B cell (primary cell): ENCODE measurements at regions not wholly inside any gene's neighbourhood (a gene's known extent, or its start where the extent isn't known, plus 50 kb on each side); places are given as distances from the start of the nearest gene placed in this dataset.

ENCODE experiments used
- ATAC-seq: fragments of 200-7000 bp; cut with Tn5 transposase; one replicate; pipeline ENCODE4 v1.10.0; 2021; ENCODE audit warnings: low read depth, mild to moderate bottlenecking, moderate number of reproducible peaks, moderate library complexity
- CTCF ChIA-PET: fragments of 350-600 bp; sonication (Branson Sonifier 250); formaldehyde crosslinking; loops from one replicate; lab custom pipeline; 2021; ENCODE audit warnings: antibody characterized with exemption, inconsistent platforms; lab: Charles Lee
- POLR2A ChIA-PET: fragments of 350-600 bp; sonication (Branson Sonifier 250); formaldehyde crosslinking; loops from one replicate; lab custom pipeline; 2021; ENCODE audit warnings: antibody characterized with exemption; lab: Charles Lee
- DNase-seq: peaks from one replicate; pipeline ENCODE4 v3.0.0; 2013
- H2AFZ ChIP-seq: 2 replicates; pipeline ENCODE4 v1.6.1; 2012; ENCODE audit warnings: mild to moderate bottlenecking, low read depth, low read length; ENCODE audit not compliant: insufficient read depth, poor library complexity, severe bottlenecking
- H3K27ac ChIP-seq, 2 donors: 1 replicate in 1 of 2; 2 replicates in 1 of 2; pipeline ENCODE4 v1.5.1; 2012 to 2013; ENCODE audit warnings: low read length in 2 of 2, mild to moderate bottlenecking in 2 of 2, moderate library complexity in 1 of 2
- H3K27me3 ChIP-seq, 4 experiments: fragments of 200-600 bp in 1 of 4; sonication (generic) in 1 of 4; replicated peaks in 1 of 4; 1 replicate in 2 of 4; 2 replicates in 2 of 4; pipeline versions ENCODE4 v1.6.1 to v1.7.0; 2013 to 2016; ENCODE audit warnings: low read length in 3 of 4, mild to moderate bottlenecking in 2 of 4, mixed read lengths in 1 of 4, moderate library complexity in 1 of 4; ENCODE audit not compliant: insufficient read depth in 4 of 4, control insufficient read depth in 3 of 4; ENCODE audit errors: control extremely low read depth in 1 of 4
- H3K36me3 ChIP-seq, 2 experiments: replicated peaks in 1 of 2; 1 replicate in 1 of 2; 2 replicates in 1 of 2; pipeline versions ENCODE4 v1.6.1 to v1.7.1; 2013; ENCODE audit warnings: low read length in 1 of 2; ENCODE audit not compliant: insufficient read depth in 2 of 2, control insufficient read depth in 1 of 2; ENCODE audit errors: control extremely low read depth in 1 of 2, extremely low read depth in 1 of 2
- H3K4me1 ChIP-seq, 2 donors: fragments of 200-600 bp in 1 of 2; sonication (generic) in 1 of 2; 1 replicate in 1 of 2; 2 replicates in 1 of 2; pipeline versions ENCODE4 v1.5.1 to v1.6.1; 2013 to 2017; ENCODE audit warnings: low read length in 2 of 2; ENCODE audit not compliant: control insufficient read depth in 2 of 2, insufficient read depth in 2 of 2
- H3K4me2 ChIP-seq: replicated peaks from 2 replicates; pipeline ENCODE3; 2012; ENCODE audit warnings: mild to moderate bottlenecking, low read depth, low read length; ENCODE audit not compliant: poor library complexity, severe bottlenecking
- H3K4me3 ChIP-seq, 5 experiments: fragments of 200-600 bp in 1 of 5; sonication (generic) in 1 of 5; 1 replicate in 3 of 5; 2 replicates in 2 of 5; pipeline versions ENCODE4 v1.5.1 to v1.7.0; 2011 to 2016; ENCODE audit warnings: low read length in 4 of 5, mild to moderate bottlenecking in 4 of 5, low read depth in 2 of 5, control low read depth in 1 of 5, moderate library complexity in 1 of 5; ENCODE audit not compliant: insufficient read depth in 1 of 5; ENCODE audit errors: control extremely low read depth in 1 of 5, extremely low read depth in 1 of 5
- H3K79me2 ChIP-seq: fragments of 200-600 bp; sonication (generic); one replicate; pipeline ENCODE4 v1.6.0; 2016; ENCODE audit warnings: low read length; ENCODE audit not compliant: control insufficient read depth, insufficient read depth
- H3K9ac ChIP-seq: fragments of 200-600 bp; sonication (generic); 2 replicates; pipeline ENCODE4 v1.6.1; 2017; ENCODE audit warnings: mild to moderate bottlenecking, low read length, moderate library complexity
- H3K9me3 ChIP-seq, 3 donors: one replicate each; pipeline versions ENCODE4 v1.6.1 to v1.7.1; 2013; ENCODE audit warnings: low read length in 2 of 3; ENCODE audit not compliant: control insufficient read depth in 2 of 3, insufficient read depth in 1 of 3; ENCODE audit errors: control extremely low read depth in 1 of 3
- H4K20me1 ChIP-seq: 2 replicates; pipeline ENCODE4 v1.6.0; 2012; ENCODE audit warnings: mild to moderate bottlenecking, low read length; ENCODE audit not compliant: insufficient read depth, control insufficient read depth, poor library complexity, severe bottlenecking
- H3K27ac Mint-ChIP-seq: one replicate; pipeline ENCODE4 v1.8.0; 2021; ENCODE audit warnings: mixed read lengths
- H3K27me3 Mint-ChIP-seq: one replicate; pipeline ENCODE4 v1.8.0; 2021; ENCODE audit warnings: mixed read lengths
- H3K4me1 Mint-ChIP-seq: one replicate; pipeline ENCODE4 v1.8.0; 2021; ENCODE audit warnings: mixed read lengths
- H3K4me3 Mint-ChIP-seq: one replicate; pipeline ENCODE4 v1.8.0; 2021; ENCODE audit warnings: mixed read lengths
- H3K9me3 Mint-ChIP-seq: one replicate; pipeline ENCODE4 v1.8.0; 2022; ENCODE audit warnings: mixed read lengths; ENCODE audit not compliant: insufficient read depth
- EZH2 ChIP-seq: IDR thresholded peaks from 2 replicates; pipeline ENCODE4 v1.6.1; 2012; ENCODE audit warnings: borderline replicate concordance, low read depth, mild to moderate bottlenecking, moderate library complexity, low read length; ENCODE audit not compliant: insufficient read depth, poor library complexity, severe bottlenecking
- WGBS: methylation state at CpG from one replicate; pipeline ENCODE4 v1.1.5; 2013; ENCODE audit warnings: missing lambda C conversion rate; ENCODE audit not compliant: insufficient coverage; 5-methylcytosine and 5-hydroxymethylcytosine counted together
- intact Hi-C: fragments of 100-400 bp; cut with micrococcal nuclease; formaldehyde crosslinking; loops from one replicate; pipeline ENCODE4 v1.10.0; 2022
- TF ChIP-seq, protein P1 (sequence below): fragments of 200-600 bp; IDR thresholded peaks from one replicate; pipeline ENCODE4 v1.8.0; 2022; ENCODE audit warnings: antibody characterized with exemption, mild to moderate bottlenecking

- Mint-ChIP-seq H3K27ac (no peak overlapping the region), H3K9me3 (no peaks in the 10 kb centered on the region), H3K27me3 (no peaks in the 10 kb centered on the region), H3K4me1 (no peaks in the 10 kb centered on the region), H3K4me3 (no peak overlapping the region)
- intact Hi-C loops, result no loop called here
- H3K9me3 ChIP-seq, result no peaks in the 10 kb centered on the region
- CTCF ChIA-PET, result no interaction called here
- no peaks in the 10 kb centered on the region for H3K79me2 ChIP-seq
- H4K20me1 ChIP-seq, result no peaks in the 10 kb centered on the region
- H3K27me3 ChIP-seq, result no peaks in the 10 kb centered on the region
- H3K36me3 ChIP-seq, result no peaks in the 10 kb centered on the region
- no peaks in the 10 kb centered on the region for H3K4me1 ChIP-seq
- WGBS, result no CpG with 5 or more reads among the region's 3 CpGs
- H2AFZ ChIP-seq, result no peak overlapping the region
- ATAC-seq (no peak), DNase-seq (no peak)
- H3K4me2 ChIP-seq, result no peak overlapping the region
- H3K27ac ChIP-seq, result no peak overlapping the region
- TF ChIP-seq, protein P1, sequence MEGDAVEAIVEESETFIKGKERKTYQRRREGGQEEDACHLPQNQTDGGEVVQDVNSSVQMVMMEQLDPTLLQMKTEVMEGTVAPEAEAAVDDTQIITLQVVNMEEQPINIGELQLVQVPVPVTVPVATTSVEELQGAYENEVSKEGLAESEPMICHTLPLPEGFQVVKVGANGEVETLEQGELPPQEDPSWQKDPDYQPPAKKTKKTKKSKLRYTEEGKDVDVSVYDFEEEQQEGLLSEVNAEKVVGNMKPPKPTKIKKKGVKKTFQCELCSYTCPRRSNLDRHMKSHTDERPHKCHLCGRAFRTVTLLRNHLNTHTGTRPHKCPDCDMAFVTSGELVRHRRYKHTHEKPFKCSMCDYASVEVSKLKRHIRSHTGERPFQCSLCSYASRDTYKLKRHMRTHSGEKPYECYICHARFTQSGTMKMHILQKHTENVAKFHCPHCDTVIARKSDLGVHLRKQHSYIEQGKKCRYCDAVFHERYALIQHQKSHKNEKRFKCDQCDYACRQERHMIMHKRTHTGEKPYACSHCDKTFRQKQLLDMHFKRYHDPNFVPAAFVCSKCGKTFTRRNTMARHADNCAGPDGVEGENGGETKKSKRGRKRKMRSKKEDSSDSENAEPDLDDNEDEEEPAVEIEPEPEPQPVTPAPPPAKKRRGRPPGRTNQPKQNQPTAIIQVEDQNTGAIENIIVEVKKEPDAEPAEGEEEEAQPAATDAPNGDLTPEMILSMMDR, result no peak
- TF ChIP-seq EZH2, result no peak
- no peak overlapping the region for H3K4me3 ChIP-seq
- no peak overlapping the region for H3K9ac ChIP-seq
- POLR2A ChIA-PET, result no interaction called here
Observed at GRCh38 chr6:67717281-67717680, 917.8 kb upstream of the ADGRB3 start.

DNA sequence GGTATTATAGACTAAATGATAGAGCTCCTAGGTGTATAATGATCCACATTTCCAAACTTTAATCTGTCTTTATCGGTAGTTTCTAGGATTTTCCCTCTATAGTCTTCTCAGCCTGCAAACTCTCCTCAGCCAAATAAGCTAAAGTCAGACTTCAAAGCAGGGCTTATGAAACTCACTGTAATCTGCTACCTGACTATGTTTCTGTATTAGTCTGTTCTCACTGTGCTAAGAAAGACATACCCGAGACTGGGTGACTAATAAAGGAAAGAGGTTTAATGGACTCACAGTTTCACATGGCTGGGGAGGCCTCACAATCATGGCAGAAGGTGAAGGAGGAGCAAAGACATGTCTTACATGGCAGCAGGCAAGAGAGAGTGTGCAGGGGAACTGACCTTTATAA, 928.7 kb upstream of the ADGRB3 start:
- POLR2A ChIA-PET, result no interaction called here
- CTCF ChIA-PET, result no interaction called here
- no peaks in the 10 kb centered on the region for H3K79me2 ChIP-seq

More for the DNA sequence above, 928.7 kb upstream of the ADGRB3 start:
- H3K27me3 ChIP-seq, result no peaks in the 10 kb centered on the region
- peaks cover 13% of the 10 kb centered on the region for H3K9me3 Mint-ChIP-seq
- no peak overlapping the region for H3K4me3 ChIP-seq
- H3K9me3 ChIP-seq, result no peaks in the 10 kb centered on the region
- ATAC-seq (no peak), DNase-seq (no peak)
- H3K4me1 Mint-ChIP-seq, result no peaks in the 10 kb centered on the region
- H3K36me3 ChIP-seq, result no peaks in the 10 kb centered on the region
- WGBS, result 71% methylated on average over 1 of the region's 2 CpGs
- no peaks in the 10 kb centered on the region for H4K20me1 ChIP-seq
- intact Hi-C loops, result no loop called here
- TF ChIP-seq EZH2, result no peak
- TF ChIP-seq, protein P1, result no peak
- no peak overlapping the region for H2AFZ ChIP-seq
- H3K27me3 Mint-ChIP-seq, result no peaks in the 10 kb centered on the region
- H3K4me1 ChIP-seq, result no peaks in the 10 kb centered on the region
- H3K4me3 Mint-ChIP-seq, result no peak overlapping the region
- no peak overlapping the region for H3K4me2 ChIP-seq
- H3K27ac ChIP-seq, result no peak overlapping the region
- H3K9ac ChIP-seq, result no peak overlapping the region
- H3K27ac Mint-ChIP-seq, result no peak overlapping the region
